ENCODE measurements at regions not wholly inside any gene's neighbourhood (a gene's known extent, or its start where the extent isn't known, plus 50 kb on each side); places are given as distances from the start of the nearest gene placed in this dataset.

GRCh38 chr12:30361145-30361544 is 334.5 kb downstream of the IPO8 start:
- no peak for TF ChIP-seq CTCF (IDR thresholded peaks at IDR 0.05; ENCODE audit: insufficient read depth, low read depth, low read length)
- no peak for TF ChIP-seq EZH2 (IDR thresholded peaks at IDR 0.05; ENCODE audit: insufficient read depth, low read length)
